ENCODE measurements at regions not wholly inside any gene's neighbourhood (a gene's known extent, or its start where the extent isn't known, plus 50 kb on each side); places are given as distances from the start of the nearest gene placed in this dataset.

GRCh38 chr5:175025077-175025476, 300.7 kb downstream of the MSX2 start:
- TF ChIP-seq CTCF (IDR thresholded peaks at IDR 0.05; ENCODE audit: low read length) (no peak), EZH2 (IDR thresholded peaks at IDR 0.05; ENCODE audit: borderline replicate concordance, low read length) (no peak)

Measured in OCI-LY1 (cell line).